Mesenchymal stem cell (in vitro differentiated cells and primary cell): ENCODE measurements at regions not wholly inside any gene's neighbourhood (a gene's known extent, or its start where the extent isn't known, plus 50 kb on each side); places are given as distances from the start of the nearest gene placed in this dataset.

Source experiments
- DNase-seq: peaks from one replicate; pipeline ENCODE4 v3.0.0-alpha.2; 2013
- H2AFZ ChIP-seq: one replicate; pipeline ENCODE4 v1.6.1; 2013; ENCODE audit warnings: low read depth, mild to moderate bottlenecking, control low read depth, inconsistent platforms, low read length, moderate library complexity
- H2AK5ac ChIP-seq: 2 replicates; pipeline ENCODE4 v1.6.1; 2013; ENCODE audit warnings: low read length, moderate library complexity, mild to moderate bottlenecking, inconsistent platforms; ENCODE audit not compliant: severe bottlenecking
- H2BK120ac ChIP-seq: one replicate; pipeline ENCODE4 v1.6.1; 2013; ENCODE audit warnings: low read depth, mild to moderate bottlenecking, inconsistent platforms, low read length, moderate library complexity
- H2BK12ac ChIP-seq, 2 experiments: one replicate each; pipeline ENCODE4 v1.6.1; 2013; ENCODE audit warnings: inconsistent platforms in 2 of 2, low read length in 2 of 2, mild to moderate bottlenecking in 2 of 2, moderate library complexity in 2 of 2, control low read depth in 1 of 2
- H2BK15ac ChIP-seq: one replicate; pipeline ENCODE4 v1.6.1; 2013; ENCODE audit warnings: mild to moderate bottlenecking, low read depth, inconsistent platforms; ENCODE audit not compliant: poor library complexity, severe bottlenecking
- H2BK5ac ChIP-seq: 2 replicates; pipeline ENCODE4 v1.6.1; 2013; ENCODE audit warnings: low read depth, mild to moderate bottlenecking, low read length, control low read depth, inconsistent platforms; ENCODE audit not compliant: poor library complexity, severe bottlenecking
- H3K14ac ChIP-seq, 2 experiments: one replicate each; pipeline ENCODE4 v1.6.1; 2013; ENCODE audit warnings: inconsistent platforms in 2 of 2, low read length in 2 of 2, control low read depth in 1 of 2, mild to moderate bottlenecking in 1 of 2, moderate library complexity in 1 of 2
- H3K18ac ChIP-seq, 2 experiments: one replicate each; pipeline ENCODE4 v1.6.1; 2013; ENCODE audit warnings: inconsistent platforms in 2 of 2, low read length in 2 of 2, control low read depth in 1 of 2, low read depth in 1 of 2, mild to moderate bottlenecking in 1 of 2
- H3K23ac ChIP-seq, 2 experiments: one replicate each; pipeline ENCODE4 v1.6.1; 2013; ENCODE audit warnings: inconsistent platforms in 2 of 2, low read length in 2 of 2, mild to moderate bottlenecking in 2 of 2, moderate library complexity in 2 of 2, control low read depth in 1 of 2
- H3K27ac ChIP-seq: 2 replicates; pipeline ENCODE4 v1.5.1; 2013; ENCODE audit warnings: mild to moderate bottlenecking, moderate library complexity, low read length, control low read depth, inconsistent platforms; ENCODE audit not compliant: poor library complexity, severe bottlenecking
- H3K27me3 ChIP-seq, 2 experiments: 2 replicates each; pipeline versions ENCODE4 v1.6.1 to v1.7.0; 2013; ENCODE audit warnings: low read length in 2 of 2, mild to moderate bottlenecking in 2 of 2, moderate library complexity in 2 of 2, control low read depth in 1 of 2, inconsistent platforms in 1 of 2; ENCODE audit not compliant: control insufficient read depth in 1 of 2, insufficient read depth in 1 of 2
- H3K36me3 ChIP-seq, 2 experiments: 2 replicates each; pipeline versions ENCODE4 v1.6.1 to v1.7.0; 2013; ENCODE audit warnings: low read length in 2 of 2, control low read depth in 1 of 2, inconsistent platforms in 1 of 2, low read depth in 1 of 2, mild to moderate bottlenecking in 1 of 2; ENCODE audit not compliant: insufficient read depth in 2 of 2, control insufficient read depth in 1 of 2
- H3K4ac ChIP-seq, 2 experiments: one replicate each; pipeline ENCODE4 v1.6.1; 2013; ENCODE audit warnings: inconsistent platforms in 2 of 2, low read length in 2 of 2, mild to moderate bottlenecking in 2 of 2, moderate library complexity in 2 of 2, control low read depth in 1 of 2, low read depth in 1 of 2
- H3K4me1 ChIP-seq: 2 replicates; pipeline ENCODE4 v1.6.1; 2013; ENCODE audit warnings: low read depth, low read length, control low read depth; ENCODE audit not compliant: control insufficient read depth, insufficient read depth
- H3K4me2 ChIP-seq: 2 replicates; pipeline ENCODE4 v1.6.1; 2013; ENCODE audit warnings: low read length, mild to moderate bottlenecking, inconsistent platforms; ENCODE audit not compliant: poor library complexity, severe bottlenecking
- H3K4me3 ChIP-seq, 2 experiments: 2 replicates each; pipeline versions ENCODE4 v1.5.1 to v1.7.0; 2013; ENCODE audit warnings: low read length in 2 of 2, mild to moderate bottlenecking in 2 of 2, control low read depth in 1 of 2, low read depth in 1 of 2; ENCODE audit not compliant: insufficient read depth in 1 of 2
- H3K79me1 ChIP-seq: replicated peaks from 2 replicates; pipeline ENCODE4 v1.6.1; 2013; ENCODE audit warnings: mild to moderate bottlenecking, control low read depth, low read length, inconsistent platforms; ENCODE audit not compliant: poor library complexity, severe bottlenecking
- H3K9ac ChIP-seq: 2 replicates; pipeline ENCODE4 v1.7.0; 2013; ENCODE audit warnings: mild to moderate bottlenecking, low read length, moderate library complexity
- H3K9me3 ChIP-seq: 2 replicates; pipeline ENCODE4 v1.7.0; 2013; ENCODE audit warnings: mild to moderate bottlenecking, low read length; ENCODE audit not compliant: control insufficient read depth
- H4K8ac ChIP-seq: one replicate; pipeline ENCODE4 v1.6.1; 2013; ENCODE audit warnings: inconsistent platforms, mild to moderate bottlenecking, low read length, moderate library complexity
- H4K91ac ChIP-seq: one replicate; pipeline ENCODE4 v1.6.1; 2013; ENCODE audit warnings: mild to moderate bottlenecking, low read length, inconsistent platforms
- WGBS: methylation state at CpG from one replicate; pipeline ENCODE4 v1.1.7; 2013; ENCODE audit warnings: mixed read lengths; 5-methylcytosine and 5-hydroxymethylcytosine counted together

- no peaks in the 10 kb centered on the region for H3K9me3 ChIP-seq
- no peaks in the 10 kb centered on the region for H3K36me3 ChIP-seq
- no peak overlapping the region for H3K18ac ChIP-seq
- H2AK5ac ChIP-seq: no peak overlapping the region
- WGBS: 55% methylated on average over 3 of the region's 3 CpGs
- H2BK120ac ChIP-seq: no peak overlapping the region
- no peak overlapping the region for H3K27ac ChIP-seq
- no peaks in the 10 kb centered on the region for H3K79me1 ChIP-seq
- no peak overlapping the region for H2BK12ac ChIP-seq
- no peak overlapping the region for H3K4ac ChIP-seq
- no peak overlapping the region for H4K91ac ChIP-seq
- no peak overlapping the region for H3K9ac ChIP-seq
- no peak overlapping the region for H2BK15ac ChIP-seq
- H2AFZ ChIP-seq: no peak overlapping the region
- H3K4me1 ChIP-seq: no peaks in the 10 kb centered on the region
- H3K23ac ChIP-seq: no peak overlapping the region
- DNase-seq: no peak
- no peak overlapping the region for H3K4me2 ChIP-seq
- H3K14ac ChIP-seq: no peak overlapping the region
- no peak overlapping the region for H3K4me3 ChIP-seq
- no peak overlapping the region for H4K8ac ChIP-seq
- no peaks in the 10 kb centered on the region for H3K27me3 ChIP-seq
- H2BK5ac ChIP-seq: no peak overlapping the region
These were observed 389.4 kb upstream of the KLHL29 start for GRCh38 chr2:22995576-22995975.

DNA sequence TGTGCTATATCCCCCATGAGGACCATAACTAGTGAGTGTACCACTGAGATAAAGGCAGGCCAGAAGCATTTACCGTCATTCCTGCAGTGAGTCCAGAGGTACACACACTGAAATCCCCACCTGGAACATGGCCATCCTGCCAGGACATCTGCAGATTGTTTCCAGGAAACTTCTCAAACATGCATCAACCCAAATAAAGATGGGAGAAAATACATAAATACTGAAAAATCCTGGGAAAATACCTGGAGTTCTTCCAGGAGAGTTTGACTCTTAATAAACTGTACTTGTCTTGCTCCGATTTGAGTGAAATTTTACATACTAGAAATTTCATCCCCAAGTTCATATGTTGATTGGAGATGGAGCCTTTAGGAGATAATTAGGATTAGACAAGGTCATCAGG lies 388.1 kb upstream of the KLHL29 start:
- Histone ChIP-seq H3K14ac (no peak overlapping the region), H3K18ac (no peak overlapping the region), H3K36me3 (no peaks in the 10 kb centered on the region), H3K9me3 (no peaks in the 10 kb centered on the region), H3K4me3 (no peak overlapping the region), H2AFZ (no peak overlapping the region), H3K23ac (no peak overlapping the region), H2BK15ac (no peak overlapping the region), H3K9ac (no peak overlapping the region), H2BK120ac (no peak overlapping the region), H3K27ac (no peak overlapping the region), H3K4ac (no peak overlapping the region), H2BK12ac (no peak overlapping the region), H3K79me1 (no peaks in the 10 kb centered on the region), H4K8ac (no peak overlapping the region), H4K91ac (no peak overlapping the region), H2BK5ac (no peak overlapping the region), H3K4me2 (no peak overlapping the region), H3K27me3 (no peaks in the 10 kb centered on the region), H3K4me1 (no peaks in the 10 kb centered on the region), H2AK5ac (no peak overlapping the region)
- no peak for DNase-seq
- WGBS: 94% methylated on average over 1 of the region's 2 CpGs

GRCh38 chr2:22998359-22998758 lies 386.6 kb upstream of the KLHL29 start:
- Histone ChIP-seq H2AFZ (no peak overlapping the region), H3K4me2 (no peak overlapping the region), H3K18ac (no peak overlapping the region), H3K36me3 (no peaks in the 10 kb centered on the region), H3K4ac (no peak overlapping the region), H2BK5ac (no peak overlapping the region), H2BK12ac (no peak overlapping the region), H3K27me3 (no peaks in the 10 kb centered on the region), H3K9me3 (no peaks in the 10 kb centered on the region), H4K8ac (no peak overlapping the region), H3K27ac (no peak overlapping the region), H3K4me3 (no peak overlapping the region), H2BK120ac (no peak overlapping the region), H4K91ac (no peak overlapping the region), H3K23ac (no peak overlapping the region), H3K4me1 (no peaks in the 10 kb centered on the region), H3K14ac (no peak overlapping the region), H2AK5ac (no peak overlapping the region), H3K9ac (no peak overlapping the region), H2BK15ac (no peak overlapping the region), H3K79me1 (no peaks in the 10 kb centered on the region)
- WGBS: 100% methylated on average over 3 of the region's 3 CpGs
- no peak for DNase-seq

DNA sequence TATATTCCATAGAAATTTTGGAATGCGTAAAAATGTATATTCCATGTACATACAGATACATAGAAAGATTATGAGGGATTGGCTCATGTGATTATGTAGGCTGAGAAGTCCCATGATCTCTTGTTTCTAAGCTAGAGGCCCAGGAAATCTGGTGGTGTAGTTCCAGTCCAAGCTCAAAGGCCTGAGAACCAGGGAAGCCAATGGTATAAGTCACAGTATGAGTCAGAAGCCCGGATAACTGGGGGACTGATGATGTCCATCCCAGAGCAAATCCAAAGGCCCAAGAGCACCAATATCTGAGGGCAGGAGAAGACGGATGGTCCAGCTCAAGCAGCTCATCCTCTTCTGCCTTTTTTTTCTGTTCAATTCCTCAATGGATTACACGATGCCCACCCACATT lies 385.0 kb upstream of the KLHL29 start:
- H2BK15ac ChIP-seq: no peak overlapping the region
- no peak overlapping the region for H2AK5ac ChIP-seq
- no peaks in the 10 kb centered on the region for H3K9me3 ChIP-seq
- no peaks in the 10 kb centered on the region for H3K36me3 ChIP-seq
- no peaks in the 10 kb centered on the region for H3K79me1 ChIP-seq
- no peak overlapping the region for H3K18ac ChIP-seq
- H3K4me1 ChIP-seq: no peaks in the 10 kb centered on the region
- H3K23ac ChIP-seq: no peak overlapping the region
- WGBS: 69% methylated on average over 3 of the region's 4 CpGs
- H3K14ac ChIP-seq: no peak overlapping the region
- H3K4me2 ChIP-seq: peak overlapping the region; percentile 11
- H3K9ac ChIP-seq: no peak overlapping the region
- H2BK5ac ChIP-seq: no peak overlapping the region
- H2BK120ac ChIP-seq: no peak overlapping the region
- H3K4me3 ChIP-seq: no peak overlapping the region
- no peak overlapping the region for H2BK12ac ChIP-seq
- no peak overlapping the region for H3K27ac ChIP-seq
- no peaks in the 10 kb centered on the region for H3K27me3 ChIP-seq
- H2AFZ ChIP-seq: no peak overlapping the region
- DNase-seq: no peak
- H3K4ac ChIP-seq: no peak overlapping the region
- no peak overlapping the region for H4K8ac ChIP-seq
- H4K91ac ChIP-seq: no peak overlapping the region
